Mucosa of descending colon (tissue), 3 donors: ENCODE measurements at regions not wholly inside any gene's neighbourhood (a gene's known extent, or its start where the extent isn't known, plus 50 kb on each side); places are given as distances from the start of the nearest gene placed in this dataset.

Experiments used
- ATAC-seq: fragments of 200-7000 bp; cut with Tn5 transposase; one replicate; pipeline ENCODE4 v1.9.1; 2020; ENCODE audit warnings: mild to moderate bottlenecking, moderate library complexity
- DNase-seq, 3 donors: peaks; one replicate each; pipeline ENCODE4 v3.0.0-alpha.2; 2020
- H3K36me3 ChIP-seq: fragments of 200-600 bp; one replicate; pipeline ENCODE4 v1.8.0; 2021; ENCODE audit warnings: low read depth, mild to moderate bottlenecking
- H3K4me1 ChIP-seq: fragments of 200-600 bp; one replicate; pipeline ENCODE4 v1.8.0; 2021; ENCODE audit warnings: low read depth, mild to moderate bottlenecking
- H3K4me3 ChIP-seq: fragments of 200-600 bp; one replicate; pipeline ENCODE4 v1.8.0; 2021; ENCODE audit warnings: mild to moderate bottlenecking
- H3K9me3 ChIP-seq: fragments of 200-600 bp; one replicate; pipeline ENCODE4 v1.8.0; 2021; ENCODE audit warnings: mild to moderate bottlenecking
- CTCF ChIP-seq: fragments of 200-600 bp; IDR thresholded peaks from one replicate; pipeline ENCODE4 v1.8.0; 2022; ENCODE audit warnings: antibody characterized with exemption, mild to moderate bottlenecking
- intact Hi-C, 2 donors: fragments of 100-400 bp; cut with DNase I in 1 of 2; cut with micrococcal nuclease in 1 of 2; formaldehyde crosslinking; loops; one replicate each; pipeline versions ENCODE4 v1.11.0 to v1.11.1; 2022; cut with DNase I, micrococcal nuclease
- donor health status: DM: no; HTN: no; CAD: no; lungs with moderate emphysema.
- donor health status: DM: no; HTN: no; CAD: no.
- donor health status: DM: no; HTN: yes; CAD: no.

GRCh38 chr13:99873832-99874430 is 97.6 kb downstream of the ZIC5 start:
- DNase-seq: no peak
- intact Hi-C loops: no loop called here
- no peak for TF ChIP-seq CTCF
- no peaks in the 10 kb centered on the region for H3K36me3 ChIP-seq
- H3K4me1 ChIP-seq: no peaks in the 10 kb centered on the region
- H3K4me3 ChIP-seq: no peak overlapping the region
- no peaks in the 10 kb centered on the region for H3K9me3 ChIP-seq
- ATAC-seq: no peak

GRCh38 chr13:99873141-99873540 is 98.4 kb downstream of the ZIC5 start:
- intact Hi-C loops: no loop called here
- H3K4me1 ChIP-seq: no peaks in the 10 kb centered on the region
- H3K4me3 ChIP-seq: no peak overlapping the region
- H3K9me3 ChIP-seq: no peaks in the 10 kb centered on the region
- ATAC-seq: no peak
- H3K36me3 ChIP-seq: no peaks in the 10 kb centered on the region
- no peak for TF ChIP-seq CTCF
- no peak for DNase-seq

GRCh38 chr13:99871249-99871898 is 100.2 kb downstream of the ZIC5 start:
- no peak for DNase-seq
- no peaks in the 10 kb centered on the region for H3K4me1 ChIP-seq
- intact Hi-C loops: no loop called here
- no peak for TF ChIP-seq CTCF
- no peaks in the 10 kb centered on the region for H3K36me3 ChIP-seq
- peak; percentile 59 for ATAC-seq
- no peaks in the 10 kb centered on the region for H3K9me3 ChIP-seq
- H3K4me3 ChIP-seq: no peak overlapping the region

GRCh38 chr13:99870541-99870940 is 101.0 kb downstream of the ZIC5 start:
- Histone ChIP-seq H3K4me3 (no peak overlapping the region), H3K4me1 (no peaks in the 10 kb centered on the region), H3K36me3 (no peaks in the 10 kb centered on the region), H3K9me3 (no peaks in the 10 kb centered on the region)
- intact Hi-C loops: no loop called here
- no peak for TF ChIP-seq CTCF
- DNase-seq: no peak
- no peak for ATAC-seq

GRCh38 chr13:99869830-99870229 is 101.7 kb downstream of the ZIC5 start:
- Histone ChIP-seq H3K4me3 (no peak overlapping the region), H3K4me1 (no peaks in the 10 kb centered on the region), H3K9me3 (no peaks in the 10 kb centered on the region), H3K36me3 (no peaks in the 10 kb centered on the region)
- no peak for ATAC-seq
- DNase-seq: no peak
- no peak for TF ChIP-seq CTCF
- intact Hi-C loops: no loop called here
